Loucy (cell line): ENCODE measurements at regions not wholly inside any gene's neighbourhood (a gene's known extent, or its start where the extent isn't known, plus 50 kb on each side); places are given as distances from the start of the nearest gene placed in this dataset.

Experiments
- H2AFZ ChIP-seq: fragments of 200-600 bp; sonication (generic); 2 replicates; pipeline ENCODE4 v1.6.0; 2016; ENCODE audit warnings: antibody characterized with exemption, mild to moderate bottlenecking, low read length, moderate library complexity
- H3F3A ChIP-seq: fragments of 200-600 bp; 2 replicates; pipeline ENCODE4 v1.6.0; 2016; ENCODE audit warnings: antibody characterized with exemption, low read depth, mild to moderate bottlenecking
- H3K27me3 ChIP-seq: fragments of 200-600 bp; sonication (generic); 2 replicates; pipeline ENCODE4 v1.6.1; 2014; ENCODE audit warnings: low read length, mild to moderate bottlenecking; ENCODE audit not compliant: insufficient read depth, poor library complexity, severe bottlenecking
- H3K36me3 ChIP-seq: fragments of 200-600 bp; sonication (generic); 2 replicates; pipeline ENCODE4 v1.6.1; 2016; ENCODE audit warnings: low read length; ENCODE audit not compliant: insufficient read depth
- H3K4me1 ChIP-seq: fragments of 200-600 bp; sonication (generic); 2 replicates; pipeline ENCODE4 v1.5.1; 2014; ENCODE audit warnings: low read length, mild to moderate bottlenecking; ENCODE audit not compliant: insufficient read depth, poor library complexity, severe bottlenecking
- H3K4me2 ChIP-seq: fragments of 200-600 bp; sonication (generic); 2 replicates; pipeline ENCODE4 v1.6.0; 2014; ENCODE audit warnings: antibody characterized with exemption, low read length, low read depth, mild to moderate bottlenecking; ENCODE audit not compliant: poor library complexity, severe bottlenecking
- H3K4me3 ChIP-seq: fragments of 200-600 bp; sonication (generic); 2 replicates; pipeline ENCODE4 v1.5.1; 2014; ENCODE audit warnings: low read length, mild to moderate bottlenecking, mixed read lengths; ENCODE audit not compliant: poor library complexity, severe bottlenecking
- H3K79me2 ChIP-seq: fragments of 200-600 bp; sonication (generic); 2 replicates; pipeline ENCODE4 v1.6.1; 2014; ENCODE audit warnings: low read length; ENCODE audit not compliant: insufficient read depth
- H3K9ac ChIP-seq: fragments of 200-600 bp; sonication (generic); 2 replicates; pipeline ENCODE4 v1.6.0; 2014; ENCODE audit warnings: mild to moderate bottlenecking, low read depth, low read length, moderate library complexity; ENCODE audit not compliant: poor library complexity, severe bottlenecking
- H3K9me2 ChIP-seq: fragments of 200-600 bp; sonication (generic); replicated peaks from 2 replicates; pipeline ENCODE4 v1.6.1; 2016; ENCODE audit warnings: low read depth, low read length, mixed read lengths
- H3K9me3 ChIP-seq: fragments of 200-600 bp; sonication (generic); 2 replicates; pipeline ENCODE4 v1.6.1; 2014; ENCODE audit warnings: mild to moderate bottlenecking, antibody characterized with exemption, low read length, low read depth; ENCODE audit not compliant: insufficient read depth
- H4K20me1 ChIP-seq: fragments of 200-600 bp; sonication (generic); 2 replicates; pipeline ENCODE4 v1.6.0; 2014; ENCODE audit warnings: antibody characterized with exemption, low read length, mild to moderate bottlenecking; ENCODE audit not compliant: insufficient read depth, poor library complexity, severe bottlenecking
- CTCF ChIP-seq: fragments of 200-600 bp; sonication (generic); conservative IDR thresholded peaks from 2 replicates; pipeline ENCODE4 v1.5.1; 2014; ENCODE audit warnings: mild to moderate bottlenecking, antibody characterized with exemption, low read length
- EZH2phosphoT487 ChIP-seq: fragments of 200-600 bp; IDR thresholded peaks from 2 replicates; pipeline ENCODE4 v1.6.1; 2018; ENCODE audit warnings: antibody characterized with exemption, mild to moderate bottlenecking, moderate library complexity, borderline replicate concordance

DNA sequence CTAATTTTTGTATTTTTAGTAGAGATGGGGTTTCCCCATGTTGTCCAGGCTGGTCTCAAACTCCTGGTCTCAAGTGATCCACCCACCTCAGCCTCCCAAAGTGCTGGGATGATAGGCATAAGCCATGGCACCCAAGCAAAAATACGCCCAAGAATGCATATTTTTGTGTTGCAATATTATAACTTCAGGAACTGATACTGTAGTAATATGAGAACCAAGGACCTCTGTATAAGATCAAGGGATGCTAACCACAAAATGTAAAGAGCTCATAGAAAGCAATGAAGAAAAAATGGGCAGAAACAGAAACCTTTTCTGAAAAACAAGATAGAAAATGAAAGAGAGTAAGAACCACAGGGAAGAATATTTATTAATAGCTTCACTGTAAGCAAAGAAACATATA is 183.6 kb upstream of the RPL38 start:
- Histone ChIP-seq H3K9ac (no peak overlapping the region), H3K4me2 (no peak overlapping the region), H3K36me3 (no peaks in the 10 kb centered on the region), H3K27me3 (no peaks in the 10 kb centered on the region), H3K9me3 (no peaks in the 10 kb centered on the region), H3K79me2 (no peaks in the 10 kb centered on the region), H3K4me3 (no peak overlapping the region), H4K20me1 (no peaks in the 10 kb centered on the region), H3K9me2 (no peaks in the 10 kb centered on the region), H2AFZ (no peak overlapping the region), H3K4me1 (no peaks in the 10 kb centered on the region), H3F3A (no peaks in the 10 kb centered on the region)
- TF ChIP-seq CTCF (no peak), EZH2phosphoT487 (no peak)

- no peaks in the 10 kb centered on the region for H3K9me2 ChIP-seq
- no peaks in the 10 kb centered on the region for H3K9me3 ChIP-seq
- no peaks in the 10 kb centered on the region for H4K20me1 ChIP-seq
- no peaks in the 10 kb centered on the region for H3K4me1 ChIP-seq
- no peaks in the 10 kb centered on the region for H3K27me3 ChIP-seq
- no peak overlapping the region for H3K4me2 ChIP-seq
- H3K79me2 ChIP-seq: no peaks in the 10 kb centered on the region
- H3K9ac ChIP-seq: no peak overlapping the region
- no peaks in the 10 kb centered on the region for H3K36me3 ChIP-seq
- no peak overlapping the region for H2AFZ ChIP-seq
- H3K4me3 ChIP-seq: no peak overlapping the region
- TF ChIP-seq CTCF (no peak), EZH2phosphoT487 (no peak)
- no peaks in the 10 kb centered on the region for H3F3A ChIP-seq
Measured at GRCh38 chr17:74020522-74020921, 183.0 kb upstream of the RPL38 start.

GRCh38 chr17:74024871-74025531 is 178.5 kb upstream of the RPL38 start:
- Histone ChIP-seq H2AFZ (no peak overlapping the region), H3K79me2 (no peaks in the 10 kb centered on the region)
- TF ChIP-seq CTCF (no peak), EZH2phosphoT487 (no peak)

More at GRCh38 chr17:74024871-74025531, 178.5 kb upstream of the RPL38 start:
- Histone ChIP-seq H3K9me3 (no peaks in the 10 kb centered on the region), H3F3A (no peaks in the 10 kb centered on the region), H3K4me1 (no peaks in the 10 kb centered on the region), H3K4me2 (no peak overlapping the region), H3K4me3 (no peak overlapping the region), H3K27me3 (no peaks in the 10 kb centered on the region), H4K20me1 (no peaks in the 10 kb centered on the region), H3K9ac (no peak overlapping the region), H3K36me3 (no peaks in the 10 kb centered on the region), H3K9me2 (no peaks in the 10 kb centered on the region)
